Astrocyte of the spinal cord (primary cell): ENCODE measurements at regions not wholly inside any gene's neighbourhood (a gene's known extent, or its start where the extent isn't known, plus 50 kb on each side); places are given as distances from the start of the nearest gene placed in this dataset.

Source experiments
- DNase-seq: peaks from one replicate; pipeline ENCODE4 v3.0.0; 2011; ENCODE audit warnings: low read depth, low spot score
- H3K4me3 ChIP-seq: 2 replicates; pipeline ENCODE4 v1.5.1; 2011; ENCODE audit warnings: low read depth, mild to moderate bottlenecking, low read length, moderate library complexity
- CTCF ChIP-seq: IDR thresholded peaks from 2 replicates; pipeline ENCODE4 v1.5.1; 2012; ENCODE audit warnings: low read depth, mild to moderate bottlenecking, low read length, inconsistent platforms
- in situ Hi-C: cut with HindIII; loops from 2 replicates; pipeline ENCODE4 v1.10.0; 2017; ENCODE audit warnings: low sequenced_read_pairs

- no peak for DNase-seq
- H3K4me3 ChIP-seq, result no peak overlapping the region
- TF ChIP-seq CTCF, result no peak
- in situ Hi-C loops, result no loop called here
Measured at GRCh38 chr9:117587263-117587662, 116.9 kb upstream of the TLR4 start.

GRCh38 chr9:117574099-117574498 is 130.1 kb upstream of the TLR4 start:
- TF ChIP-seq CTCF, result no peak
- no peak overlapping the region for H3K4me3 ChIP-seq
- in situ Hi-C loops, result no loop called here
- no peak for DNase-seq

DNA sequence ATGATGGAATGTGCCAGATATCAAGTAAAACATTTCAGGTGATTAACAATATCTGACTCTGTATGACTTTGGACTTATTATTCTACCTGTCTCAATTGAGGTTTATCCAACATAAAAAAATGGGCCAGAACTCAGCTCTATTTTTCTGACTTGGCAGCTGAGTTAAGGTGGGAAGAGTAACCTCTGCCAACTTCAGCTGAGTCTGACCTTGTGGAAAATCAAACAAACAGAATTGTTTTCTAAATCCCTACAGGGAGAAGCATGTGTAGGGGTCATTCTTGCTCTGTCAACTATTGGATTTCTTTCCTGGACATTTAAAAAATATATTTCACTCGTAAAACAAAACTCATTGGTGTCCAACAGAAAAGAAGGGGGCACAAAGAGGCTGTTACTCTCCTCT is 139.4 kb upstream of the TLR4 start:
- DNase-seq, result no peak
- no peak overlapping the region for H3K4me3 ChIP-seq
- in situ Hi-C loops, result no loop called here
- no peak for TF ChIP-seq CTCF

DNA sequence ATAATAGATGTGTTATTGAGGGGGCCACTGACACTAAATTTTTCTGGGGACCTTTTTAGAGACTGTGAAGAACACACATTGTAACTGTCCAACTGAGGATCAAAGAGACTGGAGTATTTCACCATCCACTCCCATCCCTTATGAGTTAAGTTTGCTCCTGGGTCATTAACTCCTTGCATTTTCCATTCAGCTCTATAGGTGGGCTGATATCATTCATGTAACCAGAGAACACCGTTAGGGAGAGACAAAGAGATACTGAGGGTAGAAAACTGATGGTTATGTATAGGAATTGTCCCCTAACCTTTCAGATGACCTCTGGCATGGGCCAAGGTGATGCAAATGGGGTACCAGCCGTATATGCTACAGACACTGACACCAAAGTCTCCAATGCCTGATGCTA is 142.4 kb upstream of the TLR4 start:
- in situ Hi-C loops, result no loop called here
- no peak for TF ChIP-seq CTCF
- DNase-seq, result no peak
- no peak overlapping the region for H3K4me3 ChIP-seq

DNA sequence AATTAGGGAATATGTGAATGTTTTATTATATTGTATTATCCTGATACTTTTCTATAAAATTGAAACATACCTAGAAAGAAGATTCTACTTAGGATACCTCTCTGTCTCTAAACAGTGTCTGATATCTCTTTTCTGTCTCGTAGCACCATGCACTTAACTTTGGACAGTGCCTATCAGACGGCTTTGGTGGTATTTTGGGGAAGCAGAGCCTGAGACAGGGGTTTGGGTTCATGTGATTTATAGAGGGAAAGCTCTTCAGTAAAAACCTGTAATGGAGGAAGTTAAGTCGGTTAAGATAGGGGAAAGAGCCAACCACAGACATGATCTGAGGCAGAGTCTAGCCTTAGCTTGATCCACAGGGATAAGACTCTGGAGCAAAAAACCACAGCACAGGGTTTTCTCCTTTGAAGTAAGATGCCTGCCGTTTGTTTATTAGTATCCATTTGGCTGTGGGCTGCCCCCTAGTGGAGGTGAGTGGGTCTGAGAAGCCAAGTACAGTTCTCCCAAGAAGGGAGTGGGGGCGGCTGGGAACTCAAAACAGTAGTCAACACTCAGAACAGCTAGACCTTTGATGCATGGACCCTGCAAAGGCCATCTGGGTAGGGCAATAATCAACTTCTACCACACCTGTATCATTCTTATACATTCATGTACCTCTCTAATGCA is 141.2 kb upstream of the ASTN2 start:
- no peak overlapping the region for H3K4me3 ChIP-seq
- peak; percentile 1 for DNase-seq
- in situ Hi-C loops, result no loop called here
- TF ChIP-seq CTCF, result peak; percentile 49

DNA sequence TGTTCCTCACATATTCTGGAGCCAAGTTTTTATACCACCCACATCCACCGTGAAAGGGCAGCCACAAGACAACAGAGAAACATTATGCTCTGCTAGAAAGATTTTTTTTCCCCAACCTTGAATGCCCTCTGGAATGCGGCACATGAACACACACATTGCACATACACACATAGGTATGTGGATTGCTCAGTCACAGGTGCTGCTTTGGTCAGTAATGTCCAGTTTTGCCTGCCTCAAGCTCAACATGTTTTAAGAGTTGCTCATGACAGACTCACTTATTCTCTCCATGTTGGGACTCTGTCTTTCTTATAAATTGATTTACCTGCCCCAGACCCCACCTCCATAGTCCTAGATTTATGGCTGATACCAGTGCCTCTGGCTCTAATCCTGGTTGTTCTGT is 138.0 kb upstream of the ASTN2 start:
- TF ChIP-seq CTCF, result no peak
- DNase-seq, result no peak
- H3K4me3 ChIP-seq, result no peak overlapping the region
- in situ Hi-C loops, result no loop called here

DNA sequence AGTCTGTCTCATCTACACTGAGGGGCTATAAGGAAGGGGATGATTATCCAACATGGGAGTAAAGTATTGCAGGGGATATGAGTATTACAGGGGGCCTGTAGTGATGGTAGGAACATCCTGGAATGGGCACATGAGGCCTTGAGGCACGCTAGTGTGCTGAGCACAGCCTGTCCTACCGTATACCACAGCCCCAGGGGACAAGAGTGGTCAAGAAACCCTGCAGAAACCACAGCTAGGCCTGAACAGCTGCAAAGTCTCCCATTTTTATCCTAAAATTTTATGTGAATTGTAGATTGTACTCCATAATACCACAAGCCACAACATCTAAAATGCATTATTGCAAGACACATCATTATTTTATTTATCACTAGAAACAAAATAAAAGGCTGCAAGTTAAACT is 136.3 kb upstream of the ASTN2 start:
- H3K4me3 ChIP-seq, result no peak overlapping the region
- TF ChIP-seq CTCF, result no peak
- no peak for DNase-seq
- in situ Hi-C loops, result no loop called here
